ENCODE measurements at regions not wholly inside any gene's neighbourhood (a gene's known extent, or its start where the extent isn't known, plus 50 kb on each side); places are given as distances from the start of the nearest gene placed in this dataset.
"Not testable (repeated sequence)": the region's sequence is repeated elsewhere in the genome, so short reads cannot be mapped to it uniquely, and the experiment has no call there.

- DNase-seq: no peak
Observed at GRCh38 chr6:113006494-113006893, 659.4 kb downstream of the RFPL4B start.

- DNase-seq: no peak
Observed at GRCh38 chr6:113009682-113010081, 662.6 kb downstream of the RFPL4B start.

- DNase-seq: no peak
Observed at GRCh38 chr6:113010196-113010989, 663.3 kb downstream of the RFPL4B start.

GRCh38 chr6:113011389-113011788, 664.3 kb downstream of the RFPL4B start:
- no peak for DNase-seq

- DNase-seq: no peak
Observed at GRCh38 chr6:113011801-113012200, 664.7 kb downstream of the RFPL4B start.

GRCh38 chr6:113015249-113015648, 668.1 kb downstream of the RFPL4B start:
- no peak for DNase-seq

- no peak for DNase-seq
Observed at GRCh38 chr6:113017353-113017752, 670.2 kb downstream of the RFPL4B start.

- no peak for DNase-seq
Observed at GRCh38 chr6:113018351-113019151, 671.4 kb downstream of the RFPL4B start.

- no peak for DNase-seq
Observed at GRCh38 chr6:113019176-113019575, 672.0 kb downstream of the RFPL4B start.

GRCh38 chr6:113027780-113028179, 680.6 kb downstream of the RFPL4B start:
- DNase-seq: no peak

- not testable (repeated sequence) for DNase-seq
Observed at GRCh38 chr6:113029161-113029560, 682.0 kb downstream of the RFPL4B start.

GRCh38 chr6:113031591-113032238, 684.6 kb downstream of the RFPL4B start:
- no peak for DNase-seq

GRCh38 chr6:113039005-113039404, 691.9 kb downstream of the RFPL4B start:
- DNase-seq: no peak

- no peak for DNase-seq
Observed at GRCh38 chr6:113047148-113047547, 700.0 kb downstream of the RFPL4B start.

- DNase-seq: no peak
Observed at GRCh38 chr6:113047932-113048331, 700.8 kb downstream of the RFPL4B start.

- no peak for DNase-seq
Observed at GRCh38 chr6:113048741-113049140, 701.6 kb downstream of the RFPL4B start.

- DNase-seq: no peak
Observed at GRCh38 chr6:113049190-113049589, 702.1 kb downstream of the RFPL4B start.

GRCh38 chr6:113050010-113050858, 703.1 kb downstream of the RFPL4B start:
- no peak for DNase-seq

- DNase-seq: no peak
Observed at GRCh38 chr6:113050979-113051378, 703.8 kb downstream of the RFPL4B start.

- no peak for DNase-seq
Observed at GRCh38 chr6:113052506-113052905, 705.4 kb downstream of the RFPL4B start.

GRCh38 chr6:113055061-113055460, 707.9 kb downstream of the RFPL4B start:
- no peak for DNase-seq

- DNase-seq: no peak
Observed at GRCh38 chr6:113055998-113056397, 708.9 kb downstream of the RFPL4B start.

Measured in activated CD4-positive, alpha-beta T cell treated with anti-CD3 and anti-CD28 coated beads, Interleukin-2, Interleukin-6, amounts not matched to agents 100 ng/mL and 50 ng/mL, durations not matched to agents 16 hours and 8 hours (primary cell).